ENCODE measurements at regions not wholly inside any gene's neighbourhood (a gene's known extent, or its start where the extent isn't known, plus 50 kb on each side); places are given as distances from the start of the nearest gene placed in this dataset.

- TF ChIP-seq CTCF (IDR thresholded peaks at IDR 0.05), result no peak
- no peak for DNase-seq (ENCODE audit: low spot score)
- ATAC-seq (ENCODE audit: low FRiP score), result no peak
Measured at GRCh38 chr11:112793416-112793815, 167.8 kb upstream of the NCAM1 start.

- ATAC-seq (ENCODE audit: low FRiP score), result no peak
- no peak for TF ChIP-seq CTCF (IDR thresholded peaks at IDR 0.05)
- DNase-seq (ENCODE audit: low spot score), result no peak
Measured at GRCh38 chr11:112794331-112794846, 166.8 kb upstream of the NCAM1 start.

- TF ChIP-seq CTCF (IDR thresholded peaks at IDR 0.05), result no peak
- no peak for ATAC-seq (ENCODE audit: low FRiP score)
Measured at GRCh38 chr11:112795142-112795815, 165.9 kb upstream of the NCAM1 start.

GRCh38 chr11:112795911-112796649 is 165.1 kb upstream of the NCAM1 start:
- DNase-seq (ENCODE audit: low spot score) (no peak), ATAC-seq (ENCODE audit: low FRiP score) (no peak)
- TF ChIP-seq CTCF (IDR thresholded peaks at IDR 0.05), result no peak

More at GRCh38 chr11:112795142-112795815, 165.9 kb upstream of the NCAM1 start:
- no peak for DNase-seq (ENCODE audit: low spot score)

GRCh38 chr11:112797092-112797491 is 164.1 kb upstream of the NCAM1 start:
- no peak for ATAC-seq (ENCODE audit: low FRiP score)
- no peak for DNase-seq (ENCODE audit: low spot score)
- TF ChIP-seq CTCF (IDR thresholded peaks at IDR 0.05), result no peak

GRCh38 chr11:112797648-112798293 is 163.4 kb upstream of the NCAM1 start:
- ATAC-seq (ENCODE audit: low FRiP score) (no peak), DNase-seq (ENCODE audit: low spot score) (no peak)
- TF ChIP-seq CTCF (IDR thresholded peaks at IDR 0.05), result no peak

All from omental fat pad (tissue), 3 donors.